C4-2B (cell line): ENCODE measurements at regions not wholly inside any gene's neighbourhood (a gene's known extent, or its start where the extent isn't known, plus 50 kb on each side); places are given as distances from the start of the nearest gene placed in this dataset.

Experiments
- H3K27ac ChIP-seq: fragments of 450-650 bp; 2 replicates; pipeline ENCODE4 v1.5.1; 2017
- CTCF ChIP-seq: fragments of 450-650 bp; conservative IDR thresholded peaks from 2 replicates; pipeline ENCODE4 v1.5.1; 2017; ENCODE audit warnings: mild to moderate bottlenecking
- ZFX ChIP-seq: fragments of 450-650 bp; IDR thresholded peaks from 2 replicates; pipeline ENCODE4 v1.6.1; 2017

GRCh38 chr11:92317721-92318120 lies 93.1 kb downstream of the FAT3 start:
- H3K27ac ChIP-seq, result no peak overlapping the region
- TF ChIP-seq CTCF, result no peak
- TF ChIP-seq ZFX, result no peak

DNA sequence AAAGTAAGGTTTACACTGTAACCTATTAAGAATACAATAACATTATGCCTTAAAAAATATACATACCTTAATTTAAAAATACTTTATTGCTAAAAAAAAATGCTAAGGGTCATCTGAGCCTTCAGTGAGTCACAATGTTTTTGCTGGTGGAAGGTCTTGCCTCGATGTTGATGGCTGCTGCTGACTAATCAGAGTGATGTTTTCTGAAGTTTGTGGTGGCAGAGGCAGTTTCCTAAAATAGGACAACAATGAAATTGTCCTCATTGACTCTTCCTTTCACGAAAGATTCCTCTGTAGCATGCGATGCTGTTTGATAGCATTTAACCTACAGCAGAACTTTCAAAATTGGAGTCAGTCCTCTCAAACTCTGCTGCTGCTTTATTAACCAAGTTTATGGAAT lies 97.6 kb downstream of the FAT3 start:
- no peak for TF ChIP-seq ZFX
- no peak for TF ChIP-seq CTCF
- no peak overlapping the region for H3K27ac ChIP-seq

- H3K27ac ChIP-seq, result no peak overlapping the region
- TF ChIP-seq CTCF (no peak), ZFX (no peak)
Measured at GRCh38 chr11:92324890-92325289, 100.3 kb downstream of the FAT3 start.

- no peak overlapping the region for H3K27ac ChIP-seq
- no peak for TF ChIP-seq CTCF
- TF ChIP-seq ZFX, result no peak
Measured at GRCh38 chr11:92325416-92325815, 100.8 kb downstream of the FAT3 start.

GRCh38 chr11:92329137-92329536 lies 104.5 kb downstream of the FAT3 start:
- no peak overlapping the region for H3K27ac ChIP-seq
- TF ChIP-seq CTCF, result no peak
- no peak for TF ChIP-seq ZFX

DNA sequence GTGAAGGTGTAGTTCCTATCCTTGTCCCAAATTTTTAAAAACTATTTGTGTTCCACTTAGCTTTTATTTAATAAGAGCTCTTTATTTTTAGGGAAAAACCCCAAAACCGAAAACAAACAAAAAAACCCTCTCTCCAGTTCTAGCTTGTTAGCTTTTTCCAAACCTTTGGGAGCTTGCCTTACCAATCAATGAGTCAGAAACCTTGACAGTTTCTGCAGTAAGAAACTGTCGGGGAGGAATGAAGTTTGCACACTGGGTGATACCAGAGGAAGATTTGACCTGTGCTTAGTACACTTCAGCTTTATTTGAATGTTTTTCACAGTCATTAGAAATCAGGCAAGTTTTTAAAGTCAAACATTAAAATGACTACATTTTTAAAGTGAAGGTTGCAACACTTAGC lies 105.0 kb downstream of the FAT3 start:
- no peak overlapping the region for H3K27ac ChIP-seq
- TF ChIP-seq ZFX (no peak), CTCF (no peak)

DNA sequence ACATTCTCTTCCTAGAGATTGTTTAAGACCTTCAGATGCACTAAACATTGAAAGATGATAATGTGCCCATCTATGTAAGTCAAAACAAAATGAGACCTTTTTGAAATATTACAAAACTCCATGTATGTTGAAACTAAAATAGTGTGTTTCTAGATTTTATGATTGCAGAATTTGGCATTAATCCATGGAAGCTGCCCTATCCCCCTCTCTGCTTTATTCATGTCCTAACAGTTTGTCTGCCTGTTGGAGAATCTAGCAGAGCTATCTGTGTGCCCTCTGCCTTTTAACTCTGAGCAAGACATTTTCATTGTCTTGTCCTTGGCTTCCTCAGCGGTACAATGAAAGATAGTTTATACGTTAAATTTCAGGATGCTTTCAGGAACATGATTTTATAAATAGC lies 105.5 kb downstream of the FAT3 start:
- TF ChIP-seq ZFX (no peak), CTCF (no peak)

More for the DNA sequence above, 105.5 kb downstream of the FAT3 start:
- no peak overlapping the region for H3K27ac ChIP-seq
